Epidermal melanocyte (primary cell): ENCODE measurements at regions not wholly inside any gene's neighbourhood (a gene's known extent, or its start where the extent isn't known, plus 50 kb on each side); places are given as distances from the start of the nearest gene placed in this dataset.

ENCODE experiments used
- DNase-seq: peaks from one replicate; pipeline ENCODE4 v3.0.0; 2011; ENCODE audit warnings: low spot score; ENCODE audit not compliant: insufficient read length

DNA sequence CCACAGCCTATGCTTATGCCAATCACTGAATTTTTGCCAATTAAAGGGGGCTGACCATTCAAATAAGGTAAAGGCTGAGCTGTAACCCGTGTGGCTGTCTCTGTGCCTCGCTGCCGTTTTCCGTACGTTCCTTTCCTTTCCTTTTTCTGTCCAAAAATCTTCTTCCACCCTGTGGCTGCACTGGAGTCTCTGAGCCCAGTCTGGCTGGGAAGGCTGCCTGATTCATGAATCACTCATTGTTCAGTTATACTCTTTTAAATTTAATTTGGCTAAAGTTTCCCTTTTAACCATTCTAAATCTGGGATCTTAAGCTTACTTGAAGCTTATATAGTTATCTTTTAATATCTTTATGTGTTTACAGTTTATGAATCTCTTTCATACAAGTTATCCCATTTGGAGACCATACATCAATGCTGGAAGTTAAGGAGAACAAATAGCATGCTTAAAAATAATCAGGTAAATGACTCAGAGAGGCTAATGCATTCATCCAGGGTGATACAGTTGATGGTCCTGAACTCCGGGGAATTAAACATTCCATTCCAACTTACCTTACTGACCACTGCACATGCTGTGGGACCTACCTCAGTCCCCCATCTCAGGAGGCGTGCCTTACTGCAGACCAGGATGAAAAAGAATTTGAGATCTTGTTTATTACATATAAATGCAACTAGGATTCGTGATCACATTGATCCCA is 385.3 kb upstream of the ADARB2 start:
- DNase-seq = no peak

DNA sequence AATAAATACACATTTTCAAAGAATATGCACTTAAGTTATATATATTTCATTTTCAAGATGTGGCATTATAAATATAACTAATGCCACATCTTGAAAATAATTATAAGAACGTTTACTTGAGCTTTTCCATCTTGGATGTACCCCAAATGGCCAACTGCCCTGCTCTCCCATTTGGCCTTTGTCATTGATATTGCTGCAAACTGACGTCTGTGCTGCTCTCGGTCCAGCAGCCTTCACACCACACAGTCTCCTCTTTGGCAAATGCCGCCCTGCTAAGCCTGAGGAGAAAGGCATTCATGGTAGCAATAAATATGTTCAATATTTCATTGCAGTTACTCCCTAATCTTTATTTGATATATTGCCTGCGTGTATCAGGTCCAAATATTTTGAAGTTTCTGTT is 384.6 kb upstream of the ADARB2 start:
- no peak for DNase-seq

DNA sequence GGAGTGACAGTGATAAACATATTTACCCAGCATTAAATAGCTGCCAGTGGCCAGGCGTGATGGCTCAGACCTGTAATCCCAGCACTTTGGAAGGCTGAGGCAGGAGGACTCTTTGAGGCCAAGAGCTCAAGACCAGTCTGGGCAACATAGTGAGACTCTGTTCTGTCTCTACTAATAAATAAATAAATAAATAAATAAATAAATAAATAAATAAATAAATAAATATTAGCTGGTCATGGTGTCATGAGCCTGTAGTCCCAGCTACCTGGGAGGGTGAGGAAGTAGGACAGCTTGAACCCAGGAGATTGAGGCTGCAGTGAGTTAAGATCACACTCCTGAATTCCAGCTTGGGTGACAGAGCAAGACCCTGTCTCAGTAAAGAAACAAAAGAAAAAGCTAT is 384.0 kb upstream of the ADARB2 start:
- DNase-seq = no peak

DNA sequence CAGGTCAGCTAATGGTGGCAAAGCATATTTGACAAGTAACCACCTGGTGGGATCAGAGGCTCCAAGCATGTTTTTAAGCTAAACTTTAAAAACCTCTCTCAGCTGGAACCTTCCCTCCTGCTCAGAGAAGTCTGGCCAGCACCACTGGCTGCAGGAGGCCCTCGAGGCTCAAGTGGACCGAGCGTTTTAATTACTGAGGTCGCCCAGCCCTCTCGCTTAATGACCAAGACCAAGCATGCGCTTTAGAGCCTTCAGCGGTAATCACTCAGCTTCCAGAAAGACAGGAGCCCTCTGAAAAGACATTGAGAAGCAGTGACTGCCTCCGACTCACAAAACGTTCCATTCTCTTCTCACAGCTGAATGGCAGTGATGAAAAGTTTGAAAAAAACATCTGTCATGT is 383.4 kb upstream of the ADARB2 start:
- DNase-seq = no peak

DNA sequence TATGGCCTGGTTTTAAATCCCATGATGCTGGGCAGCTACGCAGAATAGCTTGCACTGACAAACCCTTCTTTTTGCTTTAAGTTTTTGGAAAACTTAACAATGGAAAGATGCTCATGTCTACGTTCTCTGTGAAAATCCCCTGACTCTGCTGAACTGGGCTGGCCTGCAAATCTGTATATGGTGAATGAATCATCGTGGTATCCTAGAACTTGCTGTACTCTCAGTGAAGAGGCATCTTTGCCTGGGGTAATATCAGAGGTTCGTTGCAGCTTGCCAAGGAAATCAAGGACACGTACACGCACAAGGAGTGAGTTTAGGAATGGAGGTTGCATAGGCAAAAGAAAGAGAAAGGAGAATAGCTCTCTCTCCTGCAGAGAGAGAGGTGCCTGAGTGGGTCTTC is 382.0 kb upstream of the ADARB2 start:
- no peak for DNase-seq

DNA sequence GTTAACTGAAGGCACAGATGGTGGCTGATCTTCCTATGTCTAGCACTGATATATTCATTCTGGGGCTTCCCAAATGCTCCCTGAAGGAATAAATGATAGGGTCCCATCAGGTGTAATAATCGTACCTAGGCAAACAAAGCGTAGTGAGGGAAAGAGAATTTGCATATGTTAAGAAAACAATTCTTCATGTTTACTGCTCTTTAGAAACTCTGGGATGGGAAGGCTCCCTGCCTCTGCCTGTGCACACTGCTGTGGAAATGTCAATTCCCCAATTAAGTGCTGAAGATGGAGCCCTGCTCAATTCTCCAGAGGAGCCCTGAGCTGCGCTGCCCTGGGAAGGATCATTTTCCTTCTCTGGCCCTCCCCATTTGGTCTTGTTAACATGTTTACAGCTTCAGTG is 380.9 kb upstream of the ADARB2 start:
- no peak for DNase-seq

DNA sequence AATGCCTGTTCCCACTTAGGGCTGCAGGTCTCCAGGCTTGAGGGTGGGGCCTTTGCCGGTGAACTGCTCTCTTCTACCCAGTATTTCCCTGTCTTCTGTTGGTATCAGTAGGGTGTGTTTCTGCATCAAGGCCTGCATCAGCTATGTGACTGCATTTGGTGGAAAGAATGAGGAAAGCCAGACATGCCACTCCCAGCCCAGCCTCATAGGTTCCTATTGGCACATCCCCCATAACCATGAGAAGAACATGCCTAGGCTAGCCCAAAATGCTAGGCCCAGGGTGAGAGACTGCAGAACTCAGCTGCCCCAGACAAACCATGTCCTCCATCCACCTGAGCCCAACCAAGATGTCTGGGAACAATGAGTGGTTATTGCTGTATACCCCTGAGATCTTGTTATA is 380.3 kb upstream of the ADARB2 start:
- DNase-seq = no peak

DNA sequence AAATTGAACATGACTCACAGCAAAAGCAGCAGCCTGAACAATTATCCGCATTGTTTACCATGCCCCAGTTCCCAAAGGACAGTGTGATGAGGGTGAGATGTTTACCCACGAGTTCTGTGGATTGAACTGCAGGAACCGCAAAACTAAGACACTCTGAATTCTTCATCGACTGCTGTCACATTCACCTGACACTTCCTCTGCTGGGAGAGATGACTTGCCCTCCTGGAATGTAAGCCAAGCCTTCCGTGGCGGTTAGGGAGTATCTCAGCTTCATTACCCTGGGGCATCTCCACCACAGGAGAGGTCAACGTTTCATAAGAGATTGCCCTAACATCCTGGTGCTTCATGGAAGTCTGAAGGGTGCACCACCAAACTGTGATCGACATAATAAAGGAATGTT is 374.6 kb upstream of the ADARB2 start:
- no peak for DNase-seq

DNA sequence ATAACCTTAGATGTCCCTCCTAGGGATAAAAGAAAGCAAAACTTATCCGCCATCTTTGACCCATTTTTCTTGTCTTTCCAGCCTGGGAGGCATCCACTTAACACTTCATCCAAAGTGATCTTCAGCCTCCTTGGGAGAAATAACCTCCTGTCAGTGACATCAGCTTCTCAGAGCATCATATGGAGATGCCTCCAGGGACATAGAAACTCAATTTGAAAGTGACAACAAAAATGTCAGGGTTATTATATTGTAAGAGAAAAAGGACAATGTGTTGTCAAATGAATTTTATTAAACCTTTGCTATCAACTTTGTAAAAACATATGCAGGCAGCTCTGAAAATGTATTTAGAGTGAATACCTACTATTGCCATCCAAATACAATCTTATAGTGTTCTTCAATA is 371.2 kb upstream of the ADARB2 start:
- no peak for DNase-seq

DNA sequence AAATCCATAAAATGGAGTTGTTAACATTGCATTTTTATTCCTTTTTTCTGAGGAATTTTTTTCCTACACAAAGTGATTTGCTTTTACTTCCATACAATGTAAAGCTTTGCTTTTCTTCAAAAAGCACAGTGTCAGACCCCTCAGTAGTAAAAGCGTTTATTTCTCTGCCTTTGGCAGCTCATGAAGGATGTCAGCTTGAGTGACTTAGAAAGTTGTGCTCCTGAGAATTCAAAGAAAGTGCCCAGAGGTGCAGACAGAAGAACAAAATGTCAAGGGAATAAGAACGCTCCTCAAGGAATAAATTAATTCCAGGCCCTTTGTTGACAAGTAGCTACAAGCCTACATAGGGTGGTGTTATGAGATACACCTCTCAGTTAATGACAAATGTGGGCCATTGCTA is 369.3 kb upstream of the ADARB2 start:
- DNase-seq = no peak

DNA sequence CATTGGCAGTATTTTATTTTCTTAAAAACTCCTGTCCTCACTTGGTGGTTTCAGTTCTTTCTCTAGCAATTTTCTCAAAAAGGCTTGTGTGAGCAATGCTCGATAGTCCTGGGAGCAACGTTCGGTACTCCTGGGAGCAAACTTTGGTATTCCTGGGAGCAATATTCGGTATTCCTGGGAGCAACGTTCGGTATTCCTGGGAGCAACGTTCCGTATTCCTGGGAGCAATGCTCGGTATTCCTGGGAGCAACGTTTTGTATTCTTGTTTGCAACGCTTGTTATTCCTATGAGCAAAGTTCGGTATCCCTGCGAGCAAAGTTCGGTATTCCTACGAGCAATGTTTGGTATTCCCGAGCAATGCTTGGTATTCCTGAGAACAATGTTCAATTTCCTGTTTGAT is 362.0 kb upstream of the ADARB2 start:
- DNase-seq = no peak

DNA sequence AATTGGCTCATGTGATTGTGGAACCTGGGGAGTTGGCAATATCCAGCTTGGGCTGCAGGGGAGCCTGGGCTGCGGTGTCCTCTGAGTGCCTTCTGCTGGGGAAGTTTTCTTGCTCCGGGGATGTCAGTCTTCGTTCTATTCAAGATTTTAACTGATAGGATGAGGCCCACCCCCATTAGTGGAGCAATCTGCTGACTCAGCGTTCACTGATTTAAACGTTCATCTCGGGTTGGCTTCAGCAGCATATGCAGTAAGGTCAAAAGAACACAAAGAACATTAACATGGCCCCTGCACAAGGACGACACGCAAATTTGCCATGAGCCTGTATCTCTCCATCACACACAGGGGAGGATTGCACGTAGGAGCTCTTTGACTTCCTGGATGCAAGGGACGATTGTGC is 360.6 kb upstream of the ADARB2 start:
- no peak for DNase-seq

DNA sequence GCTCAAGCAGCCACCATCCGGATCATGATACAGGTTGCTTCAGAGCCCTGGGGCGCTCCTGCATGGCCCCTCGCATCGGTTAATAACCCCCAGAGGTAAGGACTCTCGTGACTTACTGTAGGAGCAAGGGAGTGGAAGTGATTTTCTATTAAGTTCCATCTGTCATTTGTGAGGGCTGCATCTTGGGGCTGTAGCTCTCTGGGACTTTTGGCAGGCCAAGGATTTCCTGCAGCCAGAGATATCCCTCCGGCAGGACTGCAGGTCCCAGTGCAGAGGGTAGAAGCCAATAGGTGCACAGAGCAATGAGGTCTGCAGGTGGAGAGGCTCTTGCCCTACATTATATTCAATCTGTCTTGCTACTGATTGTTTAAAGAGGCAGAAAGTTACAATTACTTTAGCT is 356.8 kb upstream of the ADARB2 start:
- no peak for DNase-seq

DNA sequence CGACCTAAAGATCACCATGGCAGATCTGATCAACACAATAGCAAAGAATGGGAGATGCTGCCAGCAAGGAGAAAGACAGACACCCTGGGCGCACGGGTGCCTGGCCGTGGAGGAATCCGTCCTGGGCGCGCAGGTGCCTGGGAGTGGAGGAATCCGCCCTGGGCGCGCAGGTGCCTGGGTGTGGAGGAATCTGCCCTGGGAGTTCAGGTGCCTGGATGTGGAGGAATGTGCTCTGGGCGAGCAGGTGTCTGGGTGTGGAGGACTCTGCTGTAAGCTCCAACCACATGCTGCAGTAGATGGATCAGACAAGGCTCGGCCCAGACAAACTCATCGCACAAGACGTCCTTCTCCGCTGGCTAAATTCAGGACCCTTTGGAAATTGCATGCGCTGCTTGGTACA is 346.3 kb upstream of the ADARB2 start:
- DNase-seq = no peak

DNA sequence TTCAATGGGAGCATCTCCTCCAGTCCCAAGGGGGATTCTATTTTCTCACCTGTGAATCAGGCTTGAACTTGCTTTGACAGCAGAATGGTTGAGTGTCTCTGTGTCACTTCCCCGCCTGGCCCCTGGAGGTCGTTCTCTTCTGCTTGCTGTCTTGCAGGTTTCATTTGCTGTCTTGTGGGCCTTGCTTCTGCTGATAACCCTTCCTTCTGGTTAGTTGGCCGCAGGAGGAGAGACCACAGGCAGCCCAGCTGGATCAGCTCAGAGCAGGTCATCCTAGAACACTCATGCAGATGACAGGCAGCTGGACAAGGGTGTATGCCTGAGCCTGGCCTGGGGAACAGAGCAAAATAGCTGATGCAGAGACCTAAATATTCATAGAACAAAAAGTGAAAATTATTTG is 344.2 kb upstream of the ADARB2 start:
- no peak for DNase-seq

DNA sequence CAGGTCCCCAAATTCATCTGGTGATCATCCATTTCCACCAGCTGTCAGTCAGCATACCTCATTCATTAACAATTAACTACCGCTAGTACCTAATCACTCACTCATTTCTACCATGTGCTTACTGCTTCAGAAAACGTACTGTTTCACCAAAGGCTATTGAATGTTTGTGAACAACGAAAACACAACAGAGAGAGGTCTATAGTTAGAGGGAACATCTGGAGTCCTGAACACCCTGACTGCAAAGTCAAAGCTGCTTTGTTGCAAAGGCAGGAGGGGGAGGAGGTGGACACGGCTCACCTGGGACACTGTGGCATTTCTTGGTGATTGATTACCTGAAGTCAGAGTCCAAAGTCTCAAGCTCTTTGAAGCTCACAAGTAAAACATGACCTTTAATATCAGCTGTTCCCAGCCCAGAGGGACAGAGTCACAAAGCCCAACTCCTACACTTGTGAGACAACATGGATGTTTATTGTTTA is 342.3 kb upstream of the ADARB2 start:
- no peak for DNase-seq

DNA sequence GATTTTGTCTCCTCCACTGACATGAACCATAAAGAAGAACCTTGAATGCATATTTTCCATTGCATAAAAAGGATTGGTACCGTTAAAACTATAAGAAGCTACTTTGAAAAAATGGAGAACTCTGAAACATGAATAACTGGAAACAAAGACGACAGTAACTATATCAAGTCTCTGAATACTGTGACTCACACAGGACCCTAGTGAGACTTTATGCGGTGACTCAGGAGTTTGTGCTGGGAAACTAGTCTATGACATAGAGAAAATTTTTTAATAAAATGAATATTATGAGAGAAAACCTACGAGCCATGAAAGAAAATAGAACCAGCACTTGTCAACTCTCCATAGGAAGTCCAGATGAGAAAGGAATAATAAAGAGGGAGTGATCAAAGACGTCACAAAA is 339.9 kb upstream of the ADARB2 start:
- DNase-seq = no peak

DNA sequence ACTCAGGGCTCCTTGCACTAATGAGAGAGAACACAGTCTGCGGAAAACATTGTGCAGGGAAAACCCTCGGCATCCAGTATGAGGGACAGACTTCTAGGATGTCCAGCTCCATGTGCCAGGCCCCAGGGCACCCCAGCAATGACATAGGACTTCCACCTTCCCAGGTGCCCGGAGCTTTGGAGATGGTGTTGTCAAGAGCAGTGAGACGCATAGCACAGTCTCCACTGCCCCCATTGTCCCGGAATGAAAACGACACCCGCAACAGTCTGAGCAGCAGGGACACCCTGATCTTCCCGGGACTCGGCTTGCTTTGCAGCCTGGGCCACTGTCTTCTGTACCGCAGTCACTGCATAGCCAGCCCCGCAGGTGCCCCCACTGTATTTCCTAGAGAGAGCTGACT is 339.2 kb upstream of the ADARB2 start:
- DNase-seq = no peak

DNA sequence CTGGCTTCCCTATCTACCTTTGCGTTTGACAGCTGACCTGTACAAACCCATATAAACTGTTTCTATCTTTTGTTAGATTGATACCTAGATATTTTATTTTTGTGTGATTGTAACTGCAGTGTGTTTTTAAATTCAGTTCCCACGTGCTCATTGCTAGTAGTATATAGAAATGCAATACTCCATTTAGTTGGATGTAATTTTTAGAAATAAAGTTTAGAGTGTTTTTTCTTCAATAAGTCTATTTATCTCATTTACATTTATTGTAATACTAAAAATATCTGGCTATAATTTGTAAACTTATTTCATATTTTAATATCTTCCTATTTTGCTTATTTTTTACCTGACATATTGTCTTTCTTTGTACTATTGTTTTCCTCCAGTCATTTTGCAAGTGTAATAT is 329.7 kb upstream of the ADARB2 start:
- DNase-seq = no peak

DNA sequence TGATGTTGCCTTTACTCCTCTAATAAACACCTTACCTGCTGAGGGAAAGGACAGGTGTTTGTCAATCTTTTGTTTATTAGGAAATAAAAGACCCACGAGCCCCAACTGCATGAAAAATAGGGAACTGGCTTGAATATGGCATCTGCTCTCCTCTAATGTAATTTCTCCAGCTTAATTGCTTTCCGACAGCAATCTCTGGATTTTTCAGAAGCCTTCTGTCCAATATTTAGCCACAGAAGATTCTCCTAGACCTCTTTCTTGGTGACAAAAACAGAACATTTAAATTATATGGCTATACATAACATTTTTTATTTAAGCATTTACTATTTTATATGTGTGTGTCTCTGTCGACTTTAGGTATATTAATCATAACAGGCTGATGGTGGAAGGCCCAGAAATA is 317.4 kb upstream of the ADARB2 start:
- DNase-seq = no peak

DNA sequence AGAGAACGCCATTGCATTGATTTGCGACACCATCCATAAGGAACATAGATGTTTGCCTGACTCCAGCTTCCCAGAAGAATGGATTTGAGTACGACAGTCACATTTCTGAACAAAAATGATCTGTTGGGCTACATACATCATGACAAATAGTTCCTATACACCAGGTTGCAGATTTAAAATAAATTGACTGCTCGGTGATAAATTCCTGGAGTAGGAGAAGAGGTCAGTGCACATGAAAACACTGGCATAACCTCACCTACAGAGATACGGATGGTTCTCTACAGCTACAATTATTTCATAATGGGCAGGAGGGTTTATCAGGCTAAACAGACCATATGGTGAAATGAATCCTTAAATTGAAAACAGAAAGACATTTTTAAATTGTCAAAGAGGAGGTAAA is 316.5 kb upstream of the ADARB2 start:
- DNase-seq = no peak

DNA sequence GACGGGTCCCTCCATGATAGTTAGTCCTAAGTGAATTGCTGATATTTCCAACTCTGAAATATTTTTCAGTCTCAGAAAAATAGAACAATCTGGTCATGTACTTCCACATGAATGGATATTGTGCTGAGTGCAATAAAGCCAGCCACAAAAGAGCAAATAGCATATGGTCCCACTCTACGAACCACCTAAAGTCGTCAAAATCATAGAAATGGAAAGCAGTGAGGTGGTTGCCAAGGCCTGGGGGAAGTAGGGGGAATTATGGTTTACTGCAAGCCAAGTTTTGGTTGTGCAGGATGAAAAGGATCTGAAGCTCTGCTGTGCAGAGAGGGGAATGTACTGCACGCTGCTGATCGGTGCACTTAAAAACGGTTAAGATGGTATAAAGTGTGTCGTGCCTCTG is 313.8 kb upstream of the ADARB2 start:
- DNase-seq = no peak

DNA sequence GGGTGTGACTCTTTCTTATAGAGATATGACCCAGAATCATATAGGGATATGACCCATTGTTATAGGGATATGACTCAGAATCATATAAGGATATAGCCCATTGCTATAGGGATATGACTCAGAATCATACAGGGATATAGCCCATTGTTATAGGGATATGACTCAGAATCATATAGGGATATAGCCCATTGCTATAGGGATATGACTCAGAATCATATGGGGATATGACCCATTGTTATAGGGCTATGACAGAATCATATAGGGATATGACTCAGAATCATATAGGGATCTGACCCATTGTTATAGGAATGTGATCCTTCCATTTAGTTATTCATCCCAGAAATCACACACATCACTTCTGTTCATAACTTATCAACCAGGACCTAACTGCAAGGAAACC is 312.2 kb upstream of the ADARB2 start:
- DNase-seq = no peak
